KG1 (cell line): ENCODE measurements at regions not wholly inside any gene's neighbourhood (a gene's known extent, or its start where the extent isn't known, plus 50 kb on each side); places are given as distances from the start of the nearest gene placed in this dataset.
"Not testable (repeated sequence)": the region's sequence is repeated elsewhere in the genome, so short reads cannot be mapped to it uniquely, and the experiment has no call there.

ENCODE experiments used
- DNase-seq: peaks from one replicate; lab custom pipeline; 2025; lab: John Stamatoyannopoulos, UW

DNA sequence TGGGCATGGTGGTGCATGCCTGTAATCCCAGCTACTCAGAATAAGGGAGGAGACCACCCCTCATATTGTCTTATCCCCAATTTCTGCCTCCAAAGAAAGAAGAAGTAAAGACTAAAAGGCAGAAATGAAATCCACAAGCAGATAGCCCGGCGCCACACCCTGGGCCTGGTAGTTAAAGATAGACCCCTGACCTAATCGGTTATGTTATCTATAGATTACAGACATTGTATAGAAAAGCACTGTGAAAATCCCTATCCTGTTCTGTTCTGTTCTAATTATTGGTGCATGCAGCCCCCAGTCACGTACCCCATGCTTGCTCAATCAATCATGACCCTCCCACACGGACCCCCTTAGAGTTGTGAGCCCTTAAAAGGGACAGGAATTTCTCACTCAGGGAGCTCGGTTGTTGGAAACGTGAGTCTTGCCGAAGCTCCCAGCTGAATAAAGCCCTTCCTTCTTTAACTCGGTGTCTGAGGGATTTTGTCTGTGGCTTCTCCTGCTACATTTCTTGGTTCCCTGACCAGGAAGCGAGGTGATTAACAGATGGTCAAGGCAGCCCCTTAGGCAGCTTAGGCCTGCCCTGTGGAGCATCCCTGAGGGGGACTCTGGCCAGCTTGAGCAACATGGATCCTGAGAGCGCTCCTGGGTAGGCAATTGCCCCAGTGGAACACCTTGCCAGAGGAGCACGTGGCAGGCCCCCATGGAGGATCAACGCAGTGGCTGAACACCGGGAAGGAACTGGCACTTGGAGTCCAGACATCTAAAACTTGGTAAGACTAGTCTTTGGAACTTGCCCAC is 188.7 kb upstream of the NDUFV2 start:
- not testable (repeated sequence) for DNase-seq

DNA sequence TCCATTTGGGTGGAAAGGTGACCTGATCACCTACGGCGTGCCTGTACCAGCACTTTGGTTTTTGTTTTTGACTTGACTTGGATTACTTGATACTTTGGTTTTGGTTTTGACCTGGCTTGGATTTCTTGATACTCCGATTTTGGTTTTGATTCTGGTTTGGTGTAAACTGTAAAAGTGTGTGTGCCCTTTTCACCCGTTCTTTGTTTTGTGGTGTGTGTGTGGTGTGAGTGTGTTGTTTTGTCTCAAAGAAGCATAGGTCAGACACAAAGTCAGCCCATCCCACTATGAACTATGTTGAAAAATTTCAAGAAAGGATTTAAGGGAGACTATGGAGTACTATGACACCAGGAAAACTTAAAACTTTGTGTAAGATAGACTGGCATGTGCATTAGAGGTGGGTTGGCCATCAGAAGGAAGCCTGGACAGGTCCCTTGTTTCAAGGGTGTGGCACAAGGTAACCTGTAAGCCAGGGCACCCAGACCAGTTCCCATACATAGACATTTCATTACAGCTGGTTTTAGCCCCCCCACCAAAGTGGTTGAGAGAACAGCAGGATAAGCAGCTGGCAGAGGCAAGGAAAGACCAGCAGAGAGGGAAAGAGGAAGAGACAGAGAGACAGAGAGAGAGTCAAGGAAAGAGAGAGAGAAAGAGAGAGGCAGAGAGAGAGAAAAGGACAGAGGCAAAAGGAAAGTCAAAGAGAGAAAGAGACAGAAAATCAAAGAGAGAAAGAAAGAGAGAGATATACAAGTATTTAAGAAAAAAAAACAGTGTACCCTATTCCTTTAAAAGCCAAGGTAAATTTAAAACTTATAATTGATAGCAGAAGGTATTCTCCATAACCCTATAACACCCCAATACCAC is 187.9 kb upstream of the NDUFV2 start:
- DNase-seq, result not testable (repeated sequence)

DNA sequence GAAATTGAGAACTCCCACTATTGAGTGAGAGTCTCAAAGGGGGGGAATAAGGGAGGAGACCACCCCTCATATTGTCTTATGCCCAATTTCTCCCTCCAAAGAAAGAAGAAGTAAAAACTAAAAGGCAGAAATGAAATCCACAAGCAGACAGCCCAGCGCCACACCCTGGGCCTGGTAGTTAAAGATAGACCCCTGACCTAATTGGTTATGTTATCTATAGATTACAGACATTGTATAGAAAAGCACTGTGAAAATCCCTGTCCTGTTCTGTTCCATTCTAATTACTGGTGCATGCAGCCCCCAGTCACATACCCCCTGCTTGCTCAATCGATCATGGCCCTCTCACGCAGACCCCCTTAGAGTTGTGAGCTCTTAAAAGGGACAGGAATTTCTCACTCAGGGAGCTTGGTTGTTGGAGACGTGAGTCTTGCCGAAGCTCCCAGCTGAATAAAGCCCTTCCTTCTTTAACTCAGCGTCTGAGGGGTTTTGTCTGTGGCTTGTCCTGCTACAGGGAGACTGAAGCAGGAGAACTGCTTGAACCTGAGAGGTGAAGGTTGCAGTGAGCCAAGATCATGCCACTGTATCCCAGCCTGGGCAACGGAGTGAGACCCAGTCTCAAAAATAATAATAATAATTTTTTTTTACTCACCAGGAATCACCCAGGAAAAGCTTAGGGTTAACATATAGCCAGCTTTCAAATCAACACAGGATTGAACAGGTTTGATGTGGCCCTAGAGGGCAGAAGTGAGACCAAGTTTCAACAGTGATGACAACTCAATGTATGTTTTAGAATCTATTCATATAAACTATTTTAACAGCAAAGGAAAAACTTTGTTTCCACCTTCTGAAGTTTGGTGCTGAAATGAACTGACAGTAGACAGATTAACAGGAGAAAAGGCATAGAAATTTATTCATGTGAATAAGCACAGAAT is 181.4 kb upstream of the NDUFV2 start:
- not testable (repeated sequence) for DNase-seq

DNA sequence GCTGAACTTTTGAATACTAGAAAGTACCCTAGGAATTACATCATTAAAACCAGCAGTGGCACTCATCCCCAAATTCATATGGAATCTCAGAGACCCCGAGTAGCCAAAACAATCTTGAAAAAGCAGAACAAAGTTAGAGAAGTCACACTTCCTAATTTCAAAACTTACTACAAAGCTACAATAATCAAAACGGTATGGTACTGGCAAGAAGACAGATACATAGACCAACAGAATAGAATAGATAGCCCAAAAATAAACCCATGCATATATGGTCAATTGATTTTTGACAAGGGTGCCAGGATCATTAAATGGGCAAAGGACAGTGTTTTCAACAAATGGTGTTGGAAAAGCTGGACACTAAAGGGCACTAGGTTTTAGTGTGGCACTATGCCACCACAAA is 176.0 kb upstream of the NDUFV2 start:
- no peak for DNase-seq

DNA sequence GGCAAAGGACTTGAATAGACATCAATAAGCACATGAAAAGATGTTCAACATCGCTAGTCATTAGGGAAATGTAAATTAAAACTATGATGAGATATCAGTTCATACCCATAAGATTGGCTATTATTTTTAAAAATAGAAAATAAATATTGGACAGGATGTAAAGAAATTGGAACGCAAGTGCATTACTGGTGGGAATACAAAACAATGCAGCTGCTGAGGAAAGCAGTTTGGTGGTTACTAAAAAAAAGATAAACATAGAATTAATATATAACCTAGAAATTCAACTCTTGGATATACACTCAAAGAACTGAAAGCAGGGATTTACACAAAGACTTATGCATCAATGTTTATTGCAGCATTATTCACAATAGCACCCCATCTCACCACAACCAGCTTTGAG is 174.5 kb upstream of the NDUFV2 start:
- DNase-seq, result no peak

DNA sequence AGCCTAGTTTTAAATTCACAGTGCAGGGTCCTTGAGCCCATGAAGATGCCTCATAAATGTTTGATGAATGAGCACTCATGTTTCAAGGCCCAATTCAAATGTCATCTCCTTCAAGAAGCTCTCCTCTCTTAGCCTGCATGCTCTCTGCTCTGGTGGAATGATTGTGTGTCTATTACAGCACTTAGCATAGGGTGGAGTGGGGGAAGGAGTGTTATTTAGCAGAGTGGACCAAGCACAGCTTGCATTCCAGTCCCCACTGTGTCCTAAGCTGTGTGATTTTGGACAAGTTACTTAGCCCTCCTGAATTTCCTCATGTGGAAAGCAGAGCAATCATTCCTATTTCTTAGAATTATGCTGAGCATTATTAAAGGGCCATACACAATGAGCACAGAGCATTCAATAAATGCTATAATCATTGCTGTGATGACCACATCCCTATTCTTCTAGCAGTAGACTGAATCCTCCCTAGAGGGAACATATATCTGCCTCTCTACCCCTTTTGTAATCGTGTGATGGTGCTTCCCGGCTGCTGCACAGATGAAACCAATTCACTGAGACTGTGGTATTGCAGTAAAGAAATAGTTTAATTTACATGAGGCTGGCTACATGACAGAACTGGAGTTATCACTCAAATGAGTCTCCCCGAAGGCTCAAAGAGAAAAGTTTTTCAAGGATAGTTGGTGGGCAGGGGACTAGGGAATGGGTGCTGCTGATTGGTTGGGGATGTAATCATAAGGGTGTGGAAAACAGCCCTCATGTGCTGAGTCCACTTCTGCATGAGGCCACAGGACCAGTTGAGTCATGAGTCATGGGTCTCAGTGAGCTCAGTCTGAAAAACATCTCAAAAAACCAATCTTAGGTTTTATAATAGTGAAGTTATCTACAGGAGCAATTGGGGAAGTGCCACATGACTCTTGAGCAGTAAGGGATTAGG is 173.4 kb upstream of the NDUFV2 start:
- DNase-seq, result no peak

DNA sequence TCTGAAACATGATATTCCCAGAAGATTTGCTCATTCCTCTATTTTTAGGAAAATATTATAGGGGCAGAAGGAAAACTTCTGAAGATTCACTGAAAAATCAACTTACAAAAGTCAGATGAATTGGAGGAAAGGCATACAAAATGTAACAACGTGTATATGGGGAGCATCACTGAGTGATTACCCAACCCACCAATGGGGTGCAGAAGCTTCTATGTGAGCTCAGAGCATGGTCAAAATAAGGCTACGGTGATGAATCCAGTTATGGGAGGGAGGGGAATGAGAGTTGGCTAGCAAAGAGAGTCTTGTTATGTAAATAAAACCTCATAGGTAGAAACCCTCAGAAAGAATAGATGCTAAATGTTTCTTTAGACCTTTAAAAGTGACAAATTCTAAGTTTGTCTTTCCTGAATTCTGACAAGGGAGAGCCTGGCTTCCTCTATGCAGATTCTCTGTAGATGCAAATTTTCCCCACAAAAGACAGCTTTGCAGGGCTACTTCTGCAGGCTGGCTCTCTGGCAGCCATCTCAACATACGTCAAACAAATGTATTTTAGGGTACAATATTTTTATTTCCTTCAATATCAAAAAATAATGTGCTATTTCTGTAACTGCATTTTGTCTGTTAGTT is 171.4 kb upstream of the NDUFV2 start:
- DNase-seq, result no peak

DNA sequence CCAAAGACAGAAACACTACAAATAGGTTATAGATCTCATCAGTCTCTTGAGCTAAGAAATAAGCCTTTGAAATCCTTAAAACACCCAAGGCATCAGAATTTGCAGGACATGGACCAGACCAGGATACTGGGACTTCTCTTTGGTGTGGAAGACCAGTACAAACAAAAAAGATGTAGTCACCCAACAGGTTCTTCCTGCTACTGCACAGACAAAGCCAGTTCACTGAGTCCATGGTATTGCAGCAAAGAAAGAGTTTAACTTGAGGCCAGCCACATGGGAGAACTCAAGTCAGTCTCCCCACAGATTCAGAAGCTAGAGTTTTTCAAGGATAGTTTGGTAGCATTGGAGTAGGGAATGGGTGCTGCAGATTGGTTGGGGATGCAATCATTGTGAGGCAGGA is 169.6 kb upstream of the NDUFV2 start:
- no peak for DNase-seq

DNA sequence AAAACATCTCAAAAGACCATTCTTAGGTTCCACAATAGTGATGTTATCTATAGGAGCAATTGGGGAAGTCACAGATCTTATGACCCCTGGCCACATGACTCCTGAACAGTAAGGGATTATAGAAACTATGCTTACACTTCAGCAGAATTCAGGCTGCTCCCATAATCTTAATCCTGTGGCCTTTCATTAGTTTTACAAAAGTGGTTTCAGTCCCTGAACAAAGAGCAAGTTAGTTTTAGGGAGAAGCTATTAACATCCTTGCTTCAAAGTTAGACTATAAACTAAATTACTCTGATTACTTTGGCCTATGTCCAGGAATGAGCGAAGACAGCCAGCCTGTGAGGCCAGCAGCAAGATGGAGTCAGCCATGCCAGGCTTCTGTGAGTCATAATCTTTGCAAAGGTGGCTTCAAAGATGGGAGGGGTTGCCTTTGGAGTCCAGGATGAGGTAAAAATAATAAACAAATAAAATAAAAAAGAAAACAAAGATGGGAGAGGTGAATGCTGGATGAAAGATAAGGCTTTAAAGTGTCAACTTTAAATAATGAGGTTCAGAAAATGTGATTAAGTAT is 168.7 kb upstream of the NDUFV2 start:
- no peak for DNase-seq

DNA sequence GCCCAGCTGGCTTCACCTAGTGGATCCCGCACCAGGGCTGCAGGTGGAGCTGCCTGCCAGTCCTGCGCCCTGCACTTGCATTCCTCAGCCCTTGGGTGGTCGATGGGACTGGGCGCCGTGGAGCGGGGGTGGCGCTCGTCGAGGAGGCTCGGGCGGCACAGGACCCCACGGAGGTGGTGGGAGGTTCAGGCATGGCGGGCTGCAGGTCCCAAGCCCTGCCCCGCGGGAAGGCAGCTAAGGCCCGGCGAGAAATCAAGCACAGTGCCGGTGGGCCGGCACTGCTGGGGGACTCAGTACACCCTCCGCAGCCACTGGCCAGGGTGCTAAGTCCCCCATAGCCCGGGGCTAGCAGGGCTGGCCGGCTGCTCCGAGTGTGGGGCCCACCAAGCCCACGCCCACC is 167.2 kb upstream of the NDUFV2 start:
- DNase-seq, result not testable (repeated sequence)

DNA sequence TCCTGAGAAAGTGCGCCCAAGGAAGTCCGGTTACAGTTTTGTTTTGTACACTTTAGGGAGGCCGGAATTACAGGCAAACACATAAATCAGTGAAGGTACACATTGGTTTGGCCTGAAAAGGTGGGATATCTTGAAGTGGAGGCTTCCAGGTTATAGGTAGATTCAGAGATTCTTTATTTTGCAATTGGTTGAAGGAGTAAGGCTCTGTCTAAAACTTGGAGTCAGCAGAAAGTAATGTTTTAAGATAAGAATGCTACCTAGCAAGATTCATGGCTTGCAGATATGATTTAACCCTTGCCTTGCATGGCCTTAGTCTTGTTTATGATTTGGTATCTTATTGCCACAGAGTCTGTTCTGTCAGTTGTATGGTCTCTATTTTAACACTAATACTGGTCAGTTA is 165.9 kb upstream of the NDUFV2 start:
- no peak for DNase-seq

DNA sequence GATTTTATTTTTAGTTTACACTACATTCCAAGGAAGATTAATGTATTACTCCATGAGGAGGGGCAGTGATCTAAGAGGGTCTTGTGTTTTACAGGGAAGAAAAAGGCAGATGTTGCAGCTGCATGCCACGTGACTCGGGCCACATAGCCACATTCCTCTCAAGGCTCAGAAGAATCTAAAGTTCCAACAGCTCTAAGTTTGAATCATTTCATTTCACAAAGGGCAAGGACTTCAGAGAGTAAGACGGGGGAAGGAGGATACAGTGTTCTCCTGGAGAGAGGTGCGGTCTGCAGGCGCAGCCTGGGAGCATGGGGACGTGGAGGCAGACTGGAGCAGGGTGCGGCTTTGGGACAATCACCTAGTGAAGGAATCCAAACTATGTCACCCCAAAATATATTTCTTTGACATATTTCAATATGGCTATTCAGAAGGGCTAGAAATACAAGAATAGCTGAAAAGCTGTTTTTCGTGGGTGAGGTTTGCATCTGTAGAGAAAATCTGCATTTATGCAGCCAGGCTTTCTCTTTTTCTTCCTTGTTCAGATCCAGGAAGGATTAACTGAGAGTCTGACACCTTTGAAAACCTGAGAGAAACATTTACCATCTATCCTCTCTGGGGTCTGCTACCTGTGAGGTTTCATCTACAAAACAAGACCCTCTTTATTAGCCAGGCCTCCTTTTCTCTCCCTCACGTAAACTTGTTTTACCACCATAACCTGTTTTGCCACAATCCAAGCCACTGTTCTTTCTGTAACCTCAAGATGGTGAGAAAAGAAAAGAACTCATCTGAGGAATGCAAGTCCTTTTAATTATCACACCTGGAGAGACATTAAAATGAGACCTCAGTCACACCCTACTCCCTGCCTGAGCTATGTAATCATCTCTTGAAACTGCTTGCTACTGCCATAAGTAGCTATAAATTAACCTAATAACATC is 165.1 kb upstream of the NDUFV2 start:
- no peak for DNase-seq

DNA sequence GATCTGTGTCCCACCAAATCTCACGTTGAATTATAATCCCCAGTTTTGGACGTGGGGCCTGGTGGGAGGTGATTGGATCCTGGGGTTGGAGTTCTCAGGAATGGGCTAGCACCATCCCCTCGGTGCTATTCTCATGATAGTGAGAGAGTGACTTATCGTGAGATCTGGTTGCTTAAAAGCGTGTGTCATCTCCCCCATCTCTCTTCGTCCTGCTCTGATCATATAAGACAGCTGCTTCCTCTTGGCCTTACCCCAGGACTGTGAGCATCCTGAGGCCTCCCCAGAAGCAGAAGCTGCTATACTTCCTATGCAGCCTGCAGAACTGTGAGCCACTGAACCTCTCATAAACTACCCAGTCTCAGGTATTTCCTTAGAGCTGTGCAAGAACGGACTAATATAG is 163.7 kb upstream of the NDUFV2 start:
- peak; percentile 73 for DNase-seq

DNA sequence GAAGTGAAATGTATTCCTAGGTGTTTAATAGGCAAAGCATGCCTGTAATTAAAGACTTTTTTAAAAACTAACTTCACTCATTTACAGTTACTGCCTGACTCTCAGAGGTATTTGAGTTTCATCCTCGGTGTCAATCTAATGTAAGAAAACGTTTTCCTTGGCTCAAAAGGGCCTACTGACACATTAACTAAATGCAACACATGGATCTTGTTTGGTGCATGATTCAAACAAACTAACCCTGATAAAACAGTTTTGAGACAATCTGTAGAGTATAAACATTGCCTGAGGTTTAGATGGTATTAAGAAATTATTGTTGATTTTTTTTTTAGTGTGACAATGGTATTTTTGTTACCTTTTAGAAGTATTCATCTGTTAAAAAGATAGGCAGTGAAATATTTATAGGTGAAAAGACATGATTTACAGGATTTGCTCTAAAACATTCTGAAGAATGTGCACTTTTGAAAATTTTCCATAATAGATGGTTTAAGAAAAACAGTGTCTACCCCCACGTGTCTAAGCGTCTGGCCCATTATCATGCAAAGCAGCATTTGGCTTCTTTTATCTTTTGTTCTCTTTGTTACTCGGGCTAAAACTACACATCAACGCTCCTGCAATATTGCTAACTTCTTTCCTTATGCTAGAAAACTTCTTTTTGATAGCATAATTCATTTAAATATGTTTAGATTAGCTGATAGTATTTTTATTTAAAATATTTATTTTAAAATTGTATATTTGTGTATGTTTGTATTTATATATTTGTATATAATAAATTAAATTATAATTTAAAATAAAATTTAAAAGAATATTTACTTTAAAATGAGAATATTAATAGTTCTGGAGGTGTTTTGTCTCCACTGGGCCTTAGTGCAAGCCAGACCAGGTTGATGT is 160.2 kb upstream of the NDUFV2 start:
- DNase-seq, result no peak

DNA sequence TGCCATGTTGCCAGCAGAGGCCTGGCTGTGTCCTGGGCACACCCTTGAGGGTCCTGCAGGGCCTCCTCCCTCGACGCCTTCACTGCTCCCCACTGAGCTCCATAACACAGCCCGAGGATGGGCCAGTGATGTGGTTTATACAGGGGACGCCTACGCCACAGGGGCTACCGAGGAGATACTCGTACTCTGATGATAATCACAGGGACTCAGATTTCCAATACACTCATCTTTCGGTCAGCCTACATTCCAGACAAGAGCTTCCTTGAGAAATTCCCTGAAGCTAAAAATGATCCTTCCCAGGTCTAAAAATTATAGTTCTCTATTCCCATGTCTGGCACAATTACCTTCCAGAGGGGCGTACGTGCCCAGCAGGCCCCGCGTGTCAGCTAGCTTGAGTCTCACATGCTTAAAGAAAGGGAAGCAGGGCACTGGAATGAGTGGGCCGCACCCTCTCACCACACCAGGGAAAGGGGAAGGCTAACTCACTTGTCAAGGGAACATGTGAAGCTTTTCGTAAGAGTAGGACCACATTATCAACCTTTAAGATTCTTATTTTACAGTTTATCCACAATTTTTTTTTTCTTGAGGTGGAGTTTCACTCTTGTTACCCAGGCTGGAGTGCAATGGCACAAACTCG is 159.5 kb upstream of the NDUFV2 start:
- DNase-seq, result no peak

DNA sequence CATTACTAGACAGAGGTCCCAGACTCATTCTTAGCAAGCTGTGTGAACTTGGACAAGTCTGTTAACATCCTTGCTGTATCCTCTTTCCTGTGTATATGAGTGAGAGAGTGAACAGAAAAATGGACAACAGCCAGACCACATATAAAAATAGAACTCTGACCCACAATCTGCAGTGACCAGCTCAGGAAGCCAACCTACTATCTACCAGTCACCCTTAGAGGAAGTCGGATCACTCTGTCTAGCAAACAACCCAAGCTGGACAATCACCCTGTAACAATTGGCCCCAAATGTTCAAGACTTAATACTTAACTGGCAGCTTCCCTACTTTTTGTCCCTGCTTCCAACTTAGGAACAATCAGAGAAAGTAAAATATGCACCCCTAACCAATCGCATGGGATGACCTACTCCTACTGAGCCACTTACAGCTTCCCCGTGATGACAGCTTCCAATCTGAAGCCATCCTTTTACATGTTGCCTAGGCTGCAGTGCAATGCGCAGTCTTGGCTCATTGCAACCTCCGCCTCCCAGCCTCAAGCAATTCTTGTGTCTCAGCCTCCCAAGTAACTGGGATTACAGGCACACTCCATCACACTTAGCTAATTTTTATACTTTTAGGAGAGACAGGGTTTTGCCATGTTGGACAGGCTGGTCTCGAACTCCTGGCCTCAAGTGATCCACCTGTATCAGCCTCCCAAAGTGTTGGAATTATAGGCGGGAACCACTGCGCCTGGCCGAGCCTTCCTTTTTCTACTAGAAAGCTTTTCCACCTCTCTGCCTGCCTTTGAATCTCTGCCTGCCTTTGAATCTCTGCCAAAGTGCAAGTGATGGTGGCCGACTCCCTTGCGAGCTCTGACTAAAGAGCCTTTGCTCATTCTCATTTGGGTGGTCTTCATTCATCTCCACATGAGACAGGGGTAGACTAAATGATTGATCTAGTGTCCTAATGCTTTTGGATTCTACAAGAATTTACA is 158.3 kb upstream of the NDUFV2 start:
- DNase-seq, result no peak
